ENCODE measurements at regions not wholly inside any gene's neighbourhood (a gene's known extent, or its start where the extent isn't known, plus 50 kb on each side); places are given as distances from the start of the nearest gene placed in this dataset.

GRCh38 chr20:63127700-63128364, 88.1 kb downstream of the YTHDF1 start:
- no peaks in the 10 kb centered on the region for H4K20me1 ChIP-seq (ENCODE audit: insufficient read depth)
- no peak overlapping the region for H3K9ac ChIP-seq
- POLR2A ChIA-PET: no interaction called here
- peaks cover 41% of the 10 kb centered on the region for H3K27me3 ChIP-seq (ENCODE audit: insufficient read depth)
- H3F3A ChIP-seq (replicated peaks; ENCODE audit: insufficient read depth): no peaks in the 10 kb centered on the region
- no peaks in the 10 kb centered on the region for H3K36me3 ChIP-seq (replicated peaks in 1 of 2; ENCODE audit: control insufficient read depth in 1 of 2, insufficient read depth in 2 of 2, low read length in 1 of 2)
- H3K4me1 ChIP-seq (ENCODE audit: control insufficient read depth in 1 of 2, insufficient read depth in 2 of 2, low read depth in 1 of 2, low read length in 1 of 2): no peaks in the 10 kb centered on the region
- no peak overlapping the region for H3K27ac ChIP-seq (ENCODE audit: low read depth in 2 of 2, low read length in 1 of 2)
- no peak overlapping the region for H3K4me3 ChIP-seq (ENCODE audit: low read depth in 2 of 2, low read length in 1 of 2)
- H3K4me2 ChIP-seq: no peak overlapping the region
- no peaks in the 10 kb centered on the region for H3K9me3 ChIP-seq
- no peaks in the 10 kb centered on the region for H3K9me2 ChIP-seq
- WGBS (ENCODE audit: low lambda C conversion rate): 37% methylated on average over 21 of the region's 21 CpGs
- TF ChIP-seq, protein P1, sequence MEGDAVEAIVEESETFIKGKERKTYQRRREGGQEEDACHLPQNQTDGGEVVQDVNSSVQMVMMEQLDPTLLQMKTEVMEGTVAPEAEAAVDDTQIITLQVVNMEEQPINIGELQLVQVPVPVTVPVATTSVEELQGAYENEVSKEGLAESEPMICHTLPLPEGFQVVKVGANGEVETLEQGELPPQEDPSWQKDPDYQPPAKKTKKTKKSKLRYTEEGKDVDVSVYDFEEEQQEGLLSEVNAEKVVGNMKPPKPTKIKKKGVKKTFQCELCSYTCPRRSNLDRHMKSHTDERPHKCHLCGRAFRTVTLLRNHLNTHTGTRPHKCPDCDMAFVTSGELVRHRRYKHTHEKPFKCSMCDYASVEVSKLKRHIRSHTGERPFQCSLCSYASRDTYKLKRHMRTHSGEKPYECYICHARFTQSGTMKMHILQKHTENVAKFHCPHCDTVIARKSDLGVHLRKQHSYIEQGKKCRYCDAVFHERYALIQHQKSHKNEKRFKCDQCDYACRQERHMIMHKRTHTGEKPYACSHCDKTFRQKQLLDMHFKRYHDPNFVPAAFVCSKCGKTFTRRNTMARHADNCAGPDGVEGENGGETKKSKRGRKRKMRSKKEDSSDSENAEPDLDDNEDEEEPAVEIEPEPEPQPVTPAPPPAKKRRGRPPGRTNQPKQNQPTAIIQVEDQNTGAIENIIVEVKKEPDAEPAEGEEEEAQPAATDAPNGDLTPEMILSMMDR (IDR thresholded peaks at IDR 0.05): no peak
- TF ChIP-seq FOXJ3 (CRISPR knock-in tag; IDR thresholded peaks at IDR 0.05) (no peak), ELF1 (IDR thresholded peaks at IDR 0.05) (no peak), MXI1 (IDR thresholded peaks at IDR 0.05; ENCODE audit: low read depth, low read length) (no peak), MEF2A (IDR thresholded peaks at IDR 0.05; ENCODE audit: borderline replicate concordance, low read depth) (no peak)
- TF ChIP-seq, protein P2, sequence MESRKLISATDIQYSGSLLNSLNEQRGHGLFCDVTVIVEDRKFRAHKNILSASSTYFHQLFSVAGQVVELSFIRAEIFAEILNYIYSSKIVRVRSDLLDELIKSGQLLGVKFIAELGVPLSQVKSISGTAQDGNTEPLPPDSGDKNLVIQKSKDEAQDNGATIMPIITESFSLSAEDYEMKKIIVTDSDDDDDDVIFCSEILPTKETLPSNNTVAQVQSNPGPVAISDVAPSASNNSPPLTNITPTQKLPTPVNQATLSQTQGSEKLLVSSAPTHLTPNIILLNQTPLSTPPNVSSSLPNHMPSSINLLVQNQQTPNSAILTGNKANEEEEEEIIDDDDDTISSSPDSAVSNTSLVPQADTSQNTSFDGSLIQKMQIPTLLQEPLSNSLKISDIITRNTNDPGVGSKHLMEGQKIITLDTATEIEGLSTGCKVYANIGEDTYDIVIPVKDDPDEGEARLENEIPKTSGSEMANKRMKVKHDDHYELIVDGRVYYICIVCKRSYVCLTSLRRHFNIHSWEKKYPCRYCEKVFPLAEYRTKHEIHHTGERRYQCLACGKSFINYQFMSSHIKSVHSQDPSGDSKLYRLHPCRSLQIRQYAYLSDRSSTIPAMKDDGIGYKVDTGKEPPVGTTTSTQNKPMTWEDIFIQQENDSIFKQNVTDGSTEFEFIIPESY (IDR thresholded peaks at IDR 0.05; ENCODE audit: borderline replicate concordance, low read depth): no peak
- TF ChIP-seq, protein P3, sequence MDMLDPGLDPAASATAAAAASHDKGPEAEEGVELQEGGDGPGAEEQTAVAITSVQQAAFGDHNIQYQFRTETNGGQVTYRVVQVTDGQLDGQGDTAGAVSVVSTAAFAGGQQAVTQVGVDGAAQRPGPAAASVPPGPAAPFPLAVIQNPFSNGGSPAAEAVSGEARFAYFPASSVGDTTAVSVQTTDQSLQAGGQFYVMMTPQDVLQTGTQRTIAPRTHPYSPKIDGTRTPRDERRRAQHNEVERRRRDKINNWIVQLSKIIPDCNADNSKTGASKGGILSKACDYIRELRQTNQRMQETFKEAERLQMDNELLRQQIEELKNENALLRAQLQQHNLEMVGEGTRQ (IDR thresholded peaks at IDR 0.05; ENCODE audit: borderline replicate concordance, low read depth, low read length): no peak
- H3K79me2 ChIP-seq (ENCODE audit: insufficient read depth): no peaks in the 10 kb centered on the region
- CTCF ChIA-PET: interaction anchor here (1.4 kb wide), 1 partner anchor 72 kb away, joined by 3 read pairs; no protein-coding TSS in a partner anchor
- no peak overlapping the region for H2AFZ ChIP-seq (ENCODE audit: low read depth)
- no peak for DNase-seq

GRCh38 chr20:63126876-63127699, 88.8 kb downstream of the YTHDF1 start:
- WGBS (ENCODE audit: low lambda C conversion rate): 37% methylated on average over 16 of the region's 18 CpGs
- Histone ChIP-seq H3K4me1 (ENCODE audit: control insufficient read depth in 1 of 2, insufficient read depth in 2 of 2, low read depth in 1 of 2, low read length in 1 of 2) (no peaks in the 10 kb centered on the region), H3K4me3 (ENCODE audit: low read depth in 2 of 2, low read length in 1 of 2) (no peak overlapping the region), H3K79me2 (ENCODE audit: insufficient read depth) (no peaks in the 10 kb centered on the region), H3K4me2 (no peak overlapping the region), H3K36me3 (replicated peaks in 1 of 2; ENCODE audit: control insufficient read depth in 1 of 2, insufficient read depth in 2 of 2, low read length in 1 of 2) (no peaks in the 10 kb centered on the region), H3F3A (replicated peaks; ENCODE audit: insufficient read depth) (no peaks in the 10 kb centered on the region), H3K9me2 (no peaks in the 10 kb centered on the region), H2AFZ (ENCODE audit: low read depth) (no peak overlapping the region), H3K27ac (ENCODE audit: low read depth in 2 of 2, low read length in 1 of 2) (no peak overlapping the region), H3K9ac (no peak overlapping the region), H4K20me1 (ENCODE audit: insufficient read depth) (no peaks in the 10 kb centered on the region), H3K27me3 (ENCODE audit: insufficient read depth) (peaks cover 41% of the 10 kb centered on the region), H3K9me3 (no peaks in the 10 kb centered on the region)
- DNase-seq: no peak
- ChIA-PET CTCF (interaction anchor here (1.3 to 1.4 kb wide), 2 partner anchors 9 to 71 kb away, joined by 3 read pairs; no protein-coding TSS in a partner anchor), POLR2A (interaction anchor here (0.5 kb wide), 1 partner anchor 11 kb away, joined by 3 read pairs; no protein-coding TSS in a partner anchor)
- TF ChIP-seq NRF1 (IDR thresholded peaks at IDR 0.05; ENCODE audit: low read depth, low read length) (no peak), USF1 (IDR thresholded peaks at IDR 0.05; ENCODE audit: borderline replicate concordance, low read depth) (no peak), EP300 (IDR thresholded peaks at IDR 0.05; ENCODE audit: borderline replicate concordance in 1 of 2, low read depth in 1 of 2, low read length in 1 of 2) (no peak), POLR2AphosphoS5 (IDR thresholded peaks at IDR 0.05; ENCODE audit: low read depth, low read length) (no peak), RAD21 (IDR thresholded peaks at IDR 0.05; ENCODE audit: low read length) (no peak)

Measured in SK-N-SH (cell line).